Endothelial cell of umbilical vein (primary cell): ENCODE measurements at regions not wholly inside any gene's neighbourhood (a gene's known extent, or its start where the extent isn't known, plus 50 kb on each side); places are given as distances from the start of the nearest gene placed in this dataset.

Experiments used
- BruUV-seq: library from RNA; stranded (reverse); fragments of 400-500 nt; replicated peaks from 2 replicates; lab custom pipeline; 2021; lab: Mats Ljungman, UMichigan
- CTCF ChIA-PET: fragments of 300-600, 350-600 bp; sonication (Branson Sonifier 250); formaldehyde crosslinking; loops from one replicate; lab custom pipeline; 2021; ENCODE audit warnings: antibody characterized with exemption, inconsistent platforms; lab: Charles Lee
- POLR2A ChIA-PET: fragments of 300-600, 350-600 bp; sonication (Branson Sonifier 250); formaldehyde crosslinking; loops from one replicate; lab custom pipeline; 2021; ENCODE audit warnings: antibody characterized with exemption, inconsistent platforms; lab: Charles Lee
- DNase-seq: peaks from one replicate; pipeline ENCODE4 v3.0.0-alpha.2; 2011; ENCODE audit warnings: low read depth, low spot score
- FAIRE-seq: peaks from 2 replicates; lab custom pipeline; 2011; peaks lifted over from hg19 to GRCh38; lab: Jason Lieb, UNC
- H2AFZ ChIP-seq: 2 replicates; pipeline ENCODE4 v1.6.0; 2012; ENCODE audit warnings: low read depth, low read length, control low read depth, inconsistent platforms
- H3K27ac ChIP-seq: 2 replicates; pipeline ENCODE4 v1.5.1; 2011; ENCODE audit warnings: low read depth, mild to moderate bottlenecking, control low read depth, low read length, moderate library complexity; ENCODE audit not compliant: insufficient read depth
- H3K27me3 ChIP-seq, 2 experiments: 2 replicates each; pipeline versions ENCODE4 v1.6.0 to v1.6.1; 2011; ENCODE audit warnings: low read length in 2 of 2, mixed read lengths in 1 of 2; ENCODE audit not compliant: control insufficient read depth in 2 of 2, insufficient read depth in 2 of 2
- H3K36me3 ChIP-seq, 2 experiments: 2 replicates in 1 of 2; 3 replicates in 1 of 2; pipeline ENCODE4 v1.5.1; 2011; ENCODE audit warnings: low read length in 2 of 2, mild to moderate bottlenecking in 1 of 2, moderate library complexity in 1 of 2; ENCODE audit not compliant: control insufficient read depth in 2 of 2, insufficient read depth in 2 of 2; ENCODE audit errors: extremely low read depth in 1 of 2
- H3K4me1 ChIP-seq: 3 replicates; pipeline ENCODE4 v1.5.1; 2011; ENCODE audit warnings: mild to moderate bottlenecking, low read length; ENCODE audit not compliant: control insufficient read depth, insufficient read depth; ENCODE audit errors: extremely low read depth
- H3K4me2 ChIP-seq: 2 replicates; pipeline ENCODE4 v1.6.1; 2011; ENCODE audit warnings: low read length, control low read depth, mixed read lengths; ENCODE audit not compliant: insufficient read depth
- H3K4me3 ChIP-seq, 3 experiments: fragments of 200-600 bp in 1 of 3; sonication (generic), shearing (Covaris generic) in 1 of 3; replicated peaks in 1 of 3; 2 replicates each; pipeline ENCODE4 v1.5.1; 2011 to 2016; ENCODE audit warnings: control low read depth in 3 of 3, low read length in 3 of 3, mild to moderate bottlenecking in 2 of 3, inconsistent platforms in 1 of 3, low read depth in 1 of 3, moderate library complexity in 1 of 3; ENCODE audit not compliant: insufficient read depth in 1 of 3
- H3K79me2 ChIP-seq: 2 replicates; pipeline ENCODE4 v1.6.0; 2012; ENCODE audit warnings: low read length, inconsistent platforms; ENCODE audit not compliant: control insufficient read depth, insufficient read depth
- H3K9ac ChIP-seq: replicated peaks from 2 replicates; pipeline ENCODE3; 2011; ENCODE audit warnings: low read length, control low read depth; ENCODE audit not compliant: insufficient read depth; ENCODE audit errors: extremely low read depth
- H3K9me1 ChIP-seq: replicated peaks from 3 replicates; pipeline ENCODE4 v1.6.0; 2011; ENCODE audit warnings: mild to moderate bottlenecking, low read length; ENCODE audit not compliant: control insufficient read depth, insufficient read depth; ENCODE audit errors: extremely low read depth
- H3K9me3 ChIP-seq: replicated peaks from 2 replicates; pipeline ENCODE4 v1.5.1; 2012; ENCODE audit warnings: low read length, inconsistent platforms; ENCODE audit not compliant: control insufficient read depth, insufficient read depth
- H4K20me1 ChIP-seq: replicated peaks from 2 replicates; pipeline ENCODE3; 2011; ENCODE audit warnings: mild to moderate bottlenecking, low read length; ENCODE audit not compliant: control insufficient read depth, insufficient read depth; ENCODE audit errors: extremely low read depth
- CTCF ChIP-seq, 2 donors: IDR thresholded peaks; 1 replicate in 1 of 2; 2 replicates in 1 of 2; pipeline ENCODE4 v1.5.1; 2011; ENCODE audit warnings: low read length in 2 of 2, mild to moderate bottlenecking in 2 of 2, moderate library complexity in 2 of 2, control low read depth in 1 of 2, inconsistent platforms in 1 of 2, low read depth in 1 of 2; ENCODE audit not compliant: insufficient read depth in 1 of 2; ENCODE audit errors: extremely low read depth in 1 of 2
- GATA2 ChIP-seq: IDR thresholded peaks from 2 replicates; pipeline ENCODE4 v1.7.0; 2011; ENCODE audit warnings: low read depth, mild to moderate bottlenecking, moderate library complexity, mixed read lengths, low read length; ENCODE audit not compliant: insufficient read length, insufficient read depth
- MAX ChIP-seq: IDR thresholded peaks from 2 replicates; pipeline ENCODE4 v1.6.1; 2011; ENCODE audit not compliant: insufficient read depth, insufficient read length
- MYC ChIP-seq: IDR thresholded peaks from one replicate; pipeline ENCODE4 v1.6.1; 2011; ENCODE audit warnings: mild to moderate bottlenecking, low read depth, low read length
- POLR2AphosphoS5 ChIP-seq: IDR thresholded peaks from 2 replicates; pipeline ENCODE4 v1.6.1; 2012; ENCODE audit warnings: low read depth, mild to moderate bottlenecking, control low read depth, low read length, moderate library complexity; ENCODE audit not compliant: insufficient read depth
- dilution Hi-C: fragments of 300-500 bp; cut with MboI; formaldehyde crosslinking; loops from one replicate; pipeline ENCODE4 v1.15.0; 2019; ENCODE audit warnings: low sequenced_read_pairs; ENCODE audit not compliant: extremely low pct_ligation_motif_present
- intact Hi-C: fragments of 100-400 bp; cut with micrococcal nuclease; formaldehyde crosslinking; loops from one replicate; pipeline ENCODE4 v1.10.0; 2022

- dilution Hi-C loops, result no loop called here
- H3K4me1 ChIP-seq, result no peaks in the 10 kb centered on the region
- POLR2A ChIA-PET, result no interaction called here
Observed at GRCh38 chr2:104539649-104540048, 314.3 kb upstream of the POU3F3 start.

More at GRCh38 chr2:104539649-104540048, 314.3 kb upstream of the POU3F3 start:
- H3K9ac ChIP-seq, result no peak overlapping the region
- no peaks in the 10 kb centered on the region for H4K20me1 ChIP-seq
- no peaks in the 10 kb centered on the region for H3K36me3 ChIP-seq
- H3K4me3 ChIP-seq, result no peak overlapping the region
- H2AFZ ChIP-seq, result no peak overlapping the region
- CTCF ChIA-PET, result interaction anchor here (0.6 kb wide), 1 partner anchor 297 kb away, joined by 3 read pairs; no protein-coding TSS in a partner anchor
- H3K4me2 ChIP-seq, result no peak overlapping the region
- no peaks in the 10 kb centered on the region for H3K79me2 ChIP-seq
- intact Hi-C loops, result no loop called here
- H3K27me3 ChIP-seq, result no peaks in the 10 kb centered on the region
- no peaks in the 10 kb centered on the region for H3K9me1 ChIP-seq
- H3K9me3 ChIP-seq, result peaks cover 3% of the 10 kb centered on the region
- no peak for DNase-seq
- H3K27ac ChIP-seq, result no peak overlapping the region
- BruUV-seq, result no TSS peak
- TF ChIP-seq MYC (no peak), POLR2AphosphoS5 (no peak), MAX (no peak), GATA2 (no peak), CTCF (IDR thresholded peaks at IDR 0.05; ENCODE audit: extremely low read depth in 1 of 2, insufficient read depth in 1 of 2, low read depth in 1 of 2, low read length in 2 of 2) (no peak)
- no peak for FAIRE-seq
